ENCODE measurements at regions not wholly inside any gene's neighbourhood (a gene's known extent, or its start where the extent isn't known, plus 50 kb on each side); places are given as distances from the start of the nearest gene placed in this dataset.

- no peak for DNase-seq (ENCODE audit: low spot score)
Measured at GRCh38 chr14:86722612-86723253, 1192.8 kb downstream of the FLRT2 start.

GRCh38 chr14:86714575-86714974 is 1184.6 kb downstream of the FLRT2 start:
- DNase-seq (ENCODE audit: low spot score) = no peak

- DNase-seq (ENCODE audit: low spot score) = no peak
Measured at GRCh38 chr14:86714153-86714552, 1184.2 kb downstream of the FLRT2 start.

- DNase-seq (ENCODE audit: low spot score) = no peak
Measured at GRCh38 chr14:86712727-86713126, 1182.8 kb downstream of the FLRT2 start.

- no peak for DNase-seq (ENCODE audit: low spot score)
Measured at GRCh38 chr14:86712176-86712575, 1182.2 kb downstream of the FLRT2 start.

- DNase-seq (ENCODE audit: low spot score) = no peak
Measured at GRCh38 chr14:86708846-86709339, 1178.9 kb downstream of the FLRT2 start.

GRCh38 chr14:86707071-86707470 is 1177.1 kb downstream of the FLRT2 start:
- no peak for DNase-seq (ENCODE audit: low spot score)

- DNase-seq (ENCODE audit: low spot score) = no peak
Measured at GRCh38 chr14:86683561-86683960, 1153.6 kb downstream of the FLRT2 start.

GRCh38 chr14:86675059-86675458 is 1145.1 kb downstream of the FLRT2 start:
- DNase-seq (ENCODE audit: low spot score) = no peak

- no peak for DNase-seq (ENCODE audit: low spot score)
Measured at GRCh38 chr14:86673523-86673969, 1143.6 kb downstream of the FLRT2 start.

- no peak for DNase-seq (ENCODE audit: low spot score)
Measured at GRCh38 chr14:86672080-86672479, 1142.1 kb downstream of the FLRT2 start.

- DNase-seq (ENCODE audit: low spot score) = no peak
Measured at GRCh38 chr14:86665975-86666374, 1136.0 kb downstream of the FLRT2 start.

- no peak for DNase-seq (ENCODE audit: low spot score)
Measured at GRCh38 chr14:86662334-86662733, 1132.4 kb downstream of the FLRT2 start.

- DNase-seq (ENCODE audit: low spot score) = no peak
Measured at GRCh38 chr14:86654558-86655184, 1124.7 kb downstream of the FLRT2 start.

- DNase-seq (ENCODE audit: low spot score) = no peak
Measured at GRCh38 chr14:86652526-86652925, 1122.6 kb downstream of the FLRT2 start.

GRCh38 chr14:86646696-86647690 is 1117.0 kb downstream of the FLRT2 start:
- DNase-seq (ENCODE audit: low spot score) = no peak

- no peak for DNase-seq (ENCODE audit: low spot score)
Measured at GRCh38 chr14:86646125-86646524, 1116.2 kb downstream of the FLRT2 start.

- DNase-seq (ENCODE audit: low spot score) = no peak
Measured at GRCh38 chr14:86641310-86641709, 1111.4 kb downstream of the FLRT2 start.

GRCh38 chr14:86640288-86640687 is 1110.3 kb downstream of the FLRT2 start:
- no peak for DNase-seq (ENCODE audit: low spot score)

- no peak for DNase-seq (ENCODE audit: low spot score)
Measured at GRCh38 chr14:86639666-86640065, 1109.7 kb downstream of the FLRT2 start.

GRCh38 chr14:86639146-86639545 is 1109.2 kb downstream of the FLRT2 start:
- no peak for DNase-seq (ENCODE audit: low spot score)

- DNase-seq (ENCODE audit: low spot score) = no peak
Measured at GRCh38 chr14:86627080-86627479, 1097.1 kb downstream of the FLRT2 start.
